GM12892 (cell line): ENCODE measurements at regions not wholly inside any gene's neighbourhood (a gene's known extent, or its start where the extent isn't known, plus 50 kb on each side); places are given as distances from the start of the nearest gene placed in this dataset.
A peak's percentile ranks its signal among the peaks of the same experiment; 100 is the strongest.
"Not testable (repeated sequence)": the region's sequence is repeated elsewhere in the genome, so short reads cannot be mapped to it uniquely, and the experiment has no call there.

ENCODE experiments used
- DNase-seq: peaks from one replicate; pipeline ENCODE4 v3.0.0; 2011; ENCODE audit not compliant: insufficient read length
- FAIRE-seq: peaks from 2 replicates; lab custom pipeline; 2011; peaks lifted over from hg19 to GRCh38; lab: Jason Lieb, UNC
- POLR2A ChIP-seq: IDR thresholded peaks from 2 replicates; pipeline ENCODE4 v1.6.1; 2011; ENCODE audit warnings: low read depth, low read length, control low read depth
- POLR2AphosphoS5 ChIP-seq: IDR thresholded peaks from 2 replicates; pipeline ENCODE4 v1.6.1; 2011; ENCODE audit warnings: low read depth, low read length, control low read depth
- TAF1 ChIP-seq: IDR thresholded peaks from 2 replicates; pipeline ENCODE4 v1.6.1; 2011; ENCODE audit warnings: low read depth, mild to moderate bottlenecking, control low read depth, low read length, borderline replicate concordance

- FAIRE-seq (peak; percentile 92), DNase-seq (peak; percentile 5)
- TF ChIP-seq POLR2A, result no peak
- no peak for TF ChIP-seq POLR2AphosphoS5
- TF ChIP-seq TAF1, result no peak
These were observed 59.5 kb upstream of the NEIL3 start for GRCh38 chr4:177250056-177250696.

GRCh38 chr4:177251237-177251636 lies 58.4 kb upstream of the NEIL3 start:
- DNase-seq (no peak), FAIRE-seq (no peak)
- TF ChIP-seq TAF1, result no peak
- no peak for TF ChIP-seq POLR2AphosphoS5
- no peak for TF ChIP-seq POLR2A

DNA sequence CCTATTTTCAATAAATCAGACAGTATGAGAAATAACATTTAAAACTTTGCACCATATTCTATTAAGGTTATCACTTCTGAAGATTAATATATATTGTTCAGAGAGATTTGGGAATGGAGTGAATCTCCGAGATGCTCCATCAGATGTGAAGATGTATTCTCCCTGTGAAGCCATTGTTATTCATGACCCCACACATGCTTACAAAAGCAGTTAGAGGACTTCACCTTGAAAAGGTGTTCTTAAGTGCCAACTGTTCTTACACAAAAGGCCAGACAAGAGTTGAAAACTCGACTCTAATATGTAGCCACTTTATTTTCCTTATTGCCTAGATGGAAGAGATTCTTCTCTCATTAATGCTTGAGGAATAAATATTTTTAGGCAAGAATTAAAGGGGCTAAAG lies 54.3 kb upstream of the NEIL3 start:
- FAIRE-seq (no peak), DNase-seq (no peak)
- TF ChIP-seq TAF1 (no peak), POLR2A (no peak), POLR2AphosphoS5 (no peak)

GRCh38 chr4:177256950-177257349 lies 52.7 kb upstream of the NEIL3 start:
- FAIRE-seq (no peak), DNase-seq (no peak)
- TF ChIP-seq POLR2AphosphoS5, result no peak
- TF ChIP-seq TAF1, result no peak
- no peak for TF ChIP-seq POLR2A

DNA sequence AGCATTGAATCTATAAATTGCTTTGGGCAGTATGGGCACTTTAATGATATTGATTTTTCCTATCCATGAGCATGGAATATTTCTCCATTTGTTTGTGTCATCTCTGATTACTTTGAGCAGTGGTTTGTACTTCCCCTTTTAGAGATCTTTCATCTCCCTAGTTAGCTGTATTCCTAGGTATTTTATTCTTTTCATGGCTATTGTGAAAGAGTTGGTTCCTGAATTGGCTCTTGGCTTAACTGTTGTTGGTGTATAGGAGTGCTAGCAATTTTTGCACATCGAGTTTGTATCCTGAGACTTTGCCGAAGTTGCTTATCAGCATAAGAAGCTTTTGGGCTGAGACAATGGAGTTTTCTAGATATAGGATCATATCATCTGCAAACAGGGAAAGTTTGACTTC lies 50.2 kb upstream of the NEIL3 start:
- not testable (repeated sequence) for FAIRE-seq, DNase-seq
